HepG2 (cell line): ENCODE measurements at regions not wholly inside any gene's neighbourhood (a gene's known extent, or its start where the extent isn't known, plus 50 kb on each side); places are given as distances from the start of the nearest gene placed in this dataset.

ENCODE experiments used
- ATAC-seq: fragments of 200-7000 bp; cut with Tn5 transposase; 3 replicates; pipeline ENCODE4 v1.9.1; 2020; ENCODE audit warnings: mild to moderate bottlenecking, moderate library complexity
- BruUV-seq: library from RNA; stranded (reverse); fragments of 400-500 nt; replicated peaks from 2 replicates; lab custom pipeline; 2021; lab: Mats Ljungman, UMichigan
- CTCF ChIA-PET: fragments of 300-600 bp; formaldehyde crosslinking; extraction: SDS; loops from one replicate; lab custom pipeline; 2021; ENCODE audit warnings: low total read pairs, inconsistent platforms, low intra/inter-chr PET ratio; lab: Yijun Ruan, JAX
- POLR2A ChIA-PET: fragments of 350-600 bp; sonication (Branson Sonifier 250); formaldehyde crosslinking; loops from one replicate; lab custom pipeline; 2020; ENCODE audit warnings: antibody characterized with exemption, inconsistent platforms; lab: Yijun Ruan, JAX
- DNase-seq: peaks from one replicate; pipeline ENCODE4 v3.0.0-alpha.2; 2015; ENCODE audit warnings: low spot score
- FAIRE-seq: peaks from 3 replicates; lab custom pipeline; 2011; peaks lifted over from hg19 to GRCh38; lab: Jason Lieb, UNC
- H2AFZ ChIP-seq: one replicate; pipeline ENCODE4 v1.6.1; 2011; ENCODE audit warnings: low read length, inconsistent platforms
- H3K27ac ChIP-seq: fragments of 300-600 bp; 3 replicates; pipeline ENCODE4 v1.8.0; 2011; ENCODE audit warnings: mixed run types, mild to moderate bottlenecking, mixed read lengths, low read length, inconsistent platforms; ENCODE audit not compliant: insufficient read depth; ENCODE audit errors: extremely low read length
- H3K27me3 ChIP-seq, 2 experiments: fragments of 200-600 bp in 1 of 2; 2 replicates in 1 of 2; 3 replicates in 1 of 2; pipeline versions ENCODE4 v1.6.0 to v1.8.0; 2011; ENCODE audit warnings: low read length in 2 of 2, mild to moderate bottlenecking in 2 of 2, moderate library complexity in 2 of 2, inconsistent platforms in 1 of 2; ENCODE audit not compliant: insufficient read depth in 2 of 2, control insufficient read depth in 1 of 2
- H3K36me3 ChIP-seq, 2 experiments: fragments of 200-600 bp in 1 of 2; replicated peaks in 1 of 2; 2 replicates in 1 of 2; 3 replicates in 1 of 2; pipeline versions ENCODE4 v1.5.1 to v1.8.0; 2011; ENCODE audit warnings: low read length in 2 of 2, inconsistent platforms in 1 of 2; ENCODE audit not compliant: insufficient read depth in 2 of 2, control insufficient read depth in 1 of 2
- H3K4me1 ChIP-seq: 2 replicates; pipeline ENCODE4 v1.5.1; 2012; ENCODE audit warnings: low read length, inconsistent platforms; ENCODE audit not compliant: insufficient read depth
- H3K4me2 ChIP-seq: 2 replicates; pipeline ENCODE4 v1.6.0; 2011; ENCODE audit warnings: low read depth, low read length, inconsistent platforms
- H3K4me3 ChIP-seq, 3 experiments: fragments of 200-600 bp in 1 of 3; sonication (generic), shearing (Covaris generic) in 1 of 3; replicated peaks in 1 of 3; 2 replicates each; pipeline ENCODE4 v1.5.1; 2011 to 2016; ENCODE audit warnings: low read length in 3 of 3, inconsistent platforms in 2 of 3, low read depth in 2 of 3, mild to moderate bottlenecking in 2 of 3, control low read depth in 1 of 3, mixed read lengths in 1 of 3; ENCODE audit not compliant: insufficient read depth in 1 of 3
- H3K79me2 ChIP-seq: one replicate; pipeline ENCODE4 v1.6.1; 2011; ENCODE audit warnings: low read length, inconsistent platforms; ENCODE audit not compliant: insufficient read depth
- H3K9ac ChIP-seq: 2 replicates; pipeline ENCODE4 v1.6.0; 2011; ENCODE audit warnings: mild to moderate bottlenecking, low read depth, low read length, inconsistent platforms; ENCODE audit not compliant: insufficient read depth
- H3K9me3 ChIP-seq: 2 replicates; pipeline ENCODE4 v1.5.1; 2012; ENCODE audit warnings: mild to moderate bottlenecking, low read length
- H4K20me1 ChIP-seq: 2 replicates; pipeline ENCODE4 v1.6.0; 2011; ENCODE audit warnings: inconsistent platforms, mild to moderate bottlenecking, low read length, moderate library complexity; ENCODE audit not compliant: insufficient read depth
- BORCS8-MEF2B ChIP-seq: sonication (generic); formaldehyde crosslinking; IDR thresholded peaks from 2 replicates; pipeline ENCODE4 v1.8.0; 2022; ENCODE audit warnings: mild to moderate bottlenecking, missing genetic modification reagents
- ETV5 ChIP-seq: IDR thresholded peaks from 2 replicates; pipeline ENCODE4 v1.6.1; 2018; ENCODE audit warnings: missing biosample characterization, missing genetic modification reagents, inconsistent platforms, borderline replicate concordance
- JUN ChIP-seq: sonication (generic); formaldehyde crosslinking; IDR thresholded peaks from 2 replicates; pipeline ENCODE4 v1.4.0; 2020; ENCODE audit warnings: mild to moderate bottlenecking, missing genetic modification reagents
- MTA1 ChIP-seq: sonication (generic); formaldehyde crosslinking; IDR thresholded peaks from 2 replicates; pipeline ENCODE4 v1.4.0; 2020; ENCODE audit warnings: missing genetic modification reagents, mild to moderate bottlenecking, borderline replicate concordance
- MYC ChIP-seq: sonication (generic); formaldehyde crosslinking; IDR thresholded peaks from 2 replicates; pipeline ENCODE4 v1.9.0; 2021; ENCODE audit warnings: missing genetic modification reagents, borderline replicate concordance
- NR3C1 ChIP-seq: sonication (generic); formaldehyde crosslinking; IDR thresholded peaks from 2 replicates; pipeline ENCODE4 v1.4.0; 2020; ENCODE audit warnings: missing genetic modification reagents
- RNF2 ChIP-seq: fragments of 450-650 bp; conservative IDR thresholded peaks from 2 replicates; pipeline ENCODE4 v1.6.1; 2016; ENCODE audit warnings: low read depth
- TEAD3 ChIP-seq: optimal IDR thresholded peaks from 2 replicates; pipeline ENCODE3; 2016; ENCODE audit warnings: borderline replicate concordance
- ZBTB42 ChIP-seq: sonication (generic); formaldehyde crosslinking; IDR thresholded peaks from 2 replicates; pipeline ENCODE4 v1.5.0; 2020; ENCODE audit warnings: mild to moderate bottlenecking, missing genetic modification reagents
- ZKSCAN8 ChIP-seq: IDR thresholded peaks from 2 replicates; pipeline ENCODE4 v1.6.1; 2016; ENCODE audit warnings: borderline replicate concordance, missing genetic modification reagents, missing compliant biosample characterization
- ZNF24 ChIP-seq: fragments of 450-650 bp; IDR thresholded peaks from 2 replicates; pipeline ENCODE4 v1.6.1; 2017; ENCODE audit warnings: antibody characterized with exemption, mild to moderate bottlenecking
- ZNF263 ChIP-seq: sonication (generic); formaldehyde crosslinking; IDR thresholded peaks from 2 replicates; pipeline ENCODE4 v1.4.0; 2020; ENCODE audit warnings: missing genetic modification reagents
- ZNF337 ChIP-seq: sonication (generic); formaldehyde crosslinking; IDR thresholded peaks from 2 replicates; pipeline ENCODE4 v1.5.1; 2020; ENCODE audit warnings: missing genetic modification reagents, low read depth, mild to moderate bottlenecking, borderline replicate concordance
- ZNF362 ChIP-seq: sonication (generic); formaldehyde crosslinking; IDR thresholded peaks from 2 replicates; pipeline ENCODE4 v1.4.0; 2020; ENCODE audit warnings: missing genetic modification reagents, mild to moderate bottlenecking, borderline replicate concordance
- ZSCAN5A ChIP-seq: sonication (generic); formaldehyde crosslinking; IDR thresholded peaks from 2 replicates; pipeline ENCODE4 v1.8.0; 2022; ENCODE audit warnings: mild to moderate bottlenecking, missing genetic modification reagents, borderline replicate concordance
- WGBS: methylation state at CpG from one replicate; pipeline ENCODE4 v1.1.6; 2017; ENCODE audit warnings: low lambda C conversion rate; 5-methylcytosine and 5-hydroxymethylcytosine counted together
- in situ Hi-C: cut with HindIII; loops from 2 replicates; pipeline ENCODE4 v1.10.0; 2017; ENCODE audit warnings: low pct_unique_long_range_greater_than_20kb; ENCODE audit not compliant: extremely low pct_ligation_motif_present
- intact Hi-C: fragments of 100-400 bp; cut with micrococcal nuclease; formaldehyde crosslinking; loops from one replicate; pipeline ENCODE4 v1.10.0; 2022; ENCODE audit not compliant: unreplicated experiment
- TF ChIP-seq, protein P1 (sequence below): fragments of 450-650 bp; IDR thresholded peaks from 2 replicates; pipeline ENCODE4 v1.6.1; 2016

DNA sequence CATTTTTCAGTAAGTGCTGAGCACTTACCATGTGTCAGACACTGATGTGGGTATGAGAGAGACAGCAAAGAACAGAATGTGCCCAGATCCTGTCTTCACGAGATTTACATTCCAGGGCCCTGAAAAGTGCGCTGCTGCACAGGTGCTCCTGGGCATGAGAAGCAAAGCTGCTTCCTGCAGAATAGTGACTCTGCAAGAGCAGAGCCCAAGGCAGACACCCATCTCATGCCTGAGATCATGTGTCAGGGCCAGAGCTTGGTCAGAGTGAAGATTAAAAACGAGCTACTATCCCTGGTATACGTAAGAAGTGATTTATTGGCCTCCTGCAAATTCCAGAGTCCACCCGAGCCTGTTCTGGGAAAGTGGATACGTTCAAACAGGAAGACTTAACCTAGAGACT is 824.4 kb downstream of the GRID1 start (continued):
- TF ChIP-seq MYC (CRISPR knock-in tag), result no peak
- TF ChIP-seq ZNF362, result no peak

GRCh38 chr10:85542936-85543730 is 823.5 kb downstream of the GRID1 start:
- Histone ChIP-seq H4K20me1 (no peaks in the 10 kb centered on the region), H3K4me2 (no peak overlapping the region), H3K4me1 (no peaks in the 10 kb centered on the region), H3K27ac (no peak overlapping the region), H3K9ac (no peak overlapping the region), H3K27me3 (no peaks in the 10 kb centered on the region), H3K36me3 (no peaks in the 10 kb centered on the region), H3K9me3 (no peaks in the 10 kb centered on the region), H3K4me3 (no peak overlapping the region), H3K79me2 (no peaks in the 10 kb centered on the region), H2AFZ (no peak overlapping the region)
- 1% methylated on average over 6 of the region's 6 CpGs for WGBS
- DNase-seq (no peak), FAIRE-seq (no peak), ATAC-seq (no peak)
- TF ChIP-seq ZBTB42 (CRISPR knock-in tag), result no peak
- no peak for TF ChIP-seq ZNF263 (CRISPR knock-in tag)
- TF ChIP-seq ZNF24, result no peak
- no peak for TF ChIP-seq RNF2
- TF ChIP-seq NR3C1, result no peak
- no peak for TF ChIP-seq ETV5 (CRISPR knock-in tag)
- no peak for TF ChIP-seq BORCS8-MEF2B
- TF ChIP-seq ZSCAN5A (CRISPR knock-in tag), result no peak
- TF ChIP-seq ZKSCAN8 (CRISPR knock-in tag), result no peak
- no peak for TF ChIP-seq MTA1
- TF ChIP-seq, protein P1, sequence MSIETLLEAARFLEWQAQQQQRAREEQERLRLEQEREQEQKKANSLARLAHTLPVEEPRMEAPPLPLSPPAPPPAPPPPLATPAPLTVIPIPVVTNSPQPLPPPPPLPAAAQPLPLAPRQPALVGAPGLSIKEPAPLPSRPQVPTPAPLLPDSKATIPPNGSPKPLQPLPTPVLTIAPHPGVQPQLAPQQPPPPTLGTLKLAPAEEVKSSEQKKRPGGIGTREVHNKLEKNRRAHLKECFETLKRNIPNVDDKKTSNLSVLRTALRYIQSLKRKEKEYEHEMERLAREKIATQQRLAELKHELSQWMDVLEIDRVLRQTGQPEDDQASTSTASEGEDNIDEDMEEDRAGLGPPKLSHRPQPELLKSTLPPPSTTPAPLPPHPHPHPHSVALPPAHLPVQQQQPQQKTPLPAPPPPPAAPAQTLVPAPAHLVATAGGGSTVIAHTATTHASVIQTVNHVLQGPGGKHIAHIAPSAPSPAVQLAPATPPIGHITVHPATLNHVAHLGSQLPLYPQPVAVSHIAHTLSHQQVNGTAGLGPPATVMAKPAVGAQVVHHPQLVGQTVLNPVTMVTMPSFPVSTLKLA, result no peak
- no peak for TF ChIP-seq ZNF337 (CRISPR knock-in tag)
- TF ChIP-seq TEAD3, result no peak
- TF ChIP-seq JUN (CRISPR knock-in tag), result no peak
- intact Hi-C loops, result no loop called here
- ChIA-PET CTCF (no interaction called here), POLR2A (no interaction called here)
- in situ Hi-C loops, result no loop called here
- no TSS peak for BruUV-seq
